ENCODE measurements at regions not wholly inside any gene's neighbourhood (a gene's known extent, or its start where the extent isn't known, plus 50 kb on each side); places are given as distances from the start of the nearest gene placed in this dataset.

DNA sequence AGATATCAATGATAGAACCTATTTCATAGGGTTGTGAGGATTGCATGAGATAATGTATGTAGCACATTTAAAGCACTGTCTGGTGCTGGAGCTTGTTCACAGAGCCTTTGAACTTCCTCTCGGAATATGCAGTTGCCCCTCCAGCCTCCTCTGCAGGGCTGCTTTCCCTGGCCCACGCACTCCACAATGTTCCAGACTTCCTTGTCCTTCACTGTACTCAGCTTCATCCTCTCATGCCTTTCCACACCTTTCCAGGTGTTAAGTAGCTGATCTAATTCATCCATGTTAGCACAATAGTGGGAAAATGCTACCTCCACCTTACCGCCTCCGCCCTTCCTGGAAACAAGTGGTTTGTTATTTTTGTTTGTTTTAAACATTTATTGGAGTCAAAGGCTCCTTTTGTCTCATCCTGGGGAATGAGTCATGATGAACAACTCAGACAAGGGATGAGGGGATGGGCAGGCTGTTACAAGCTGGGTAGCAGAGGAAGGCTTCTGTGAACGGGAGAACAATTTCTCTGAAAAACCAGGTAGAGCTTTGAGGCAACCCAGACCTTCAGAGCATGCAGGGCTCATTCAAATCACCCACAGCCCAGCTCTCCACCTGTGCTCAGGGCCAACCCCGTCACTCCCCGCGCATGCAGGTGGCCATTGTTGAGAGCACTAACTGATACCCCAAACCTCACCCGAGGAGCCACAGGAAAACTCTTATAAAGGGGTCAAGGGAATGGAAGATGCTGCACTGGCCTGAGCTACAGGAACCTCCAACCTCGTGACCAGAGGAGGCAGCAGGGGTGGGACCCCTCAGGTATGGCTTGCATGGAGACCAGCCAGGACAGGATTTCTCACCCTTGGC is 84.9 kb upstream of the TBL1X start:
- no peak for ATAC-seq
- TF ChIP-seq TCF4 (CRISPR knock-in tag; IDR thresholded peaks at IDR 0.05; ENCODE audit: borderline replicate concordance) (no peak), CSRNP3 (CRISPR knock-in tag; IDR thresholded peaks at IDR 0.05) (no peak), OSR1 (CRISPR knock-in tag; IDR thresholded peaks at IDR 0.05) (no peak), ZNF565 (CRISPR knock-in tag; conservative IDR thresholded peaks at IDR 0.05; ENCODE audit: low read depth) (no peak), ZC3H10 (CRISPR knock-in tag; IDR thresholded peaks at IDR 0.05) (no peak), PATZ1 (CRISPR knock-in tag; IDR thresholded peaks at IDR 0.05; ENCODE audit: borderline replicate concordance) (no peak), ARNTL (CRISPR knock-in tag; IDR thresholded peaks at IDR 0.05; ENCODE audit: borderline replicate concordance, low read depth) (no peak), PPARA (CRISPR knock-in tag; IDR thresholded peaks at IDR 0.05; ENCODE audit: borderline replicate concordance) (no peak), ZNF8 (CRISPR knock-in tag; IDR thresholded peaks at IDR 0.05) (no peak)

- TF ChIP-seq ZNF70 (CRISPR knock-in tag; IDR thresholded peaks at IDR 0.05): no peak
- no peak for TF ChIP-seq ISL1 (CRISPR knock-in tag; IDR thresholded peaks at IDR 0.05)
- no peak for TF ChIP-seq CREB5 (CRISPR knock-in tag; IDR thresholded peaks at IDR 0.05; ENCODE audit: low read depth)
- ATAC-seq: no peak
Measured at GRCh38 chrX:9383655-9384054, 81.2 kb upstream of the TBL1X start.

- TF ChIP-seq OSR1 (CRISPR knock-in tag; IDR thresholded peaks at IDR 0.05) (no peak), ZNF565 (CRISPR knock-in tag; conservative IDR thresholded peaks at IDR 0.05; ENCODE audit: low read depth) (no peak), PPARA (CRISPR knock-in tag; IDR thresholded peaks at IDR 0.05; ENCODE audit: borderline replicate concordance) (no peak), ISL1 (CRISPR knock-in tag; IDR thresholded peaks at IDR 0.05) (no peak), ZC3H10 (CRISPR knock-in tag; IDR thresholded peaks at IDR 0.05) (no peak), RARB (CRISPR knock-in tag; IDR thresholded peaks at IDR 0.05) (no peak), CSRNP3 (CRISPR knock-in tag; IDR thresholded peaks at IDR 0.05) (no peak), TCF4 (CRISPR knock-in tag; IDR thresholded peaks at IDR 0.05; ENCODE audit: borderline replicate concordance) (no peak), ZNF8 (CRISPR knock-in tag; IDR thresholded peaks at IDR 0.05) (no peak), CSDC2 (CRISPR knock-in tag; IDR thresholded peaks at IDR 0.05) (no peak), ESRRG (CRISPR knock-in tag; IDR thresholded peaks at IDR 0.05) (no peak), PATZ1 (CRISPR knock-in tag; IDR thresholded peaks at IDR 0.05; ENCODE audit: borderline replicate concordance) (no peak), TSHZ2 (CRISPR knock-in tag; IDR thresholded peaks at IDR 0.05) (no peak), ZNF70 (CRISPR knock-in tag; IDR thresholded peaks at IDR 0.05) (no peak), GLIS3 (CRISPR knock-in tag; IDR thresholded peaks at IDR 0.05) (no peak), ZFP3 (CRISPR knock-in tag; IDR thresholded peaks at IDR 0.05) (no peak), BACH2 (CRISPR knock-in tag; IDR thresholded peaks at IDR 0.05; ENCODE audit: borderline replicate concordance) (no peak)
- TF ChIP-seq, protein P1, sequence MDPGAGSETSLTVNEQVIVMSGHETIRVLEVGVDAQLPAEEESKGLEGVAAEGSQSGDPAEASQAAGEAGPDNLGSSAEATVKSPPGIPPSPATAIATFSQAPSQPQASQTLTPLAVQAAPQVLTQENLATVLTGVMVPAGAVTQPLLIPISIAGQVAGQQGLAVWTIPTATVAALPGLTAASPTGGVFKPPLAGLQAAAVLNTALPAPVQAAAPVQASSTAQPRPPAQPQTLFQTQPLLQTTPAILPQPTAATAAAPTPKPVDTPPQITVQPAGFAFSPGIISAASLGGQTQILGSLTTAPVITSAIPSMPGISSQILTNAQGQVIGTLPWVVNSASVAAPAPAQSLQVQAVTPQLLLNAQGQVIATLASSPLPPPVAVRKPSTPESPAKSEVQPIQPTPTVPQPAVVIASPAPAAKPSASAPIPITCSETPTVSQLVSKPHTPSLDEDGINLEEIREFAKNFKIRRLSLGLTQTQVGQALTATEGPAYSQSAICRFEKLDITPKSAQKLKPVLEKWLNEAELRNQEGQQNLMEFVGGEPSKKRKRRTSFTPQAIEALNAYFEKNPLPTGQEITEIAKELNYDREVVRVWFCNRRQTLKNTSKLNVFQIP (CRISPR knock-in tag; IDR thresholded peaks at IDR 0.05; ENCODE audit: borderline replicate concordance, low read depth): no peak
- no peak for ATAC-seq
Measured at GRCh38 chrX:9388450-9388849, 76.4 kb upstream of the TBL1X start.
